GM10266 (cell line): ENCODE measurements at regions not wholly inside any gene's neighbourhood (a gene's known extent, or its start where the extent isn't known, plus 50 kb on each side); places are given as distances from the start of the nearest gene placed in this dataset.
"Not testable (repeated sequence)": the region's sequence is repeated elsewhere in the genome, so short reads cannot be mapped to it uniquely, and the experiment has no call there.

Experiments
- DNase-seq: peaks from one replicate; pipeline ENCODE4 v3.0.0; 2012; ENCODE audit errors: extremely low spot score
- CTCF ChIP-seq: IDR thresholded peaks from 2 replicates; pipeline ENCODE4 v1.5.1; 2012; ENCODE audit warnings: mild to moderate bottlenecking, low read depth; ENCODE audit not compliant: control insufficient read depth, insufficient read depth; ENCODE audit errors: missing control alignments

GRCh38 chr12:47343684-47344567 lies 264.2 kb upstream of the AMIGO2 start:
- no peak for DNase-seq
- no peak for TF ChIP-seq CTCF

GRCh38 chr12:47340411-47341015 lies 260.8 kb upstream of the AMIGO2 start:
- no peak for TF ChIP-seq CTCF
- no peak for DNase-seq

- DNase-seq: no peak
- no peak for TF ChIP-seq CTCF
These were observed 257.8 kb upstream of the AMIGO2 start for GRCh38 chr12:47337581-47337980.

GRCh38 chr12:47333271-47333858 lies 253.6 kb upstream of the AMIGO2 start:
- not testable (repeated sequence) for DNase-seq

GRCh38 chr12:47328831-47329545 lies 249.2 kb upstream of the AMIGO2 start:
- no peak for DNase-seq
- no peak for TF ChIP-seq CTCF

- no peak for DNase-seq
- TF ChIP-seq CTCF: no peak
These were observed 246.4 kb upstream of the AMIGO2 start for GRCh38 chr12:47326190-47326589.

- TF ChIP-seq CTCF: no peak
- no peak for DNase-seq
These were observed 244.0 kb upstream of the AMIGO2 start for GRCh38 chr12:47323802-47324201.
